ENCODE measurements at regions not wholly inside any gene's neighbourhood (a gene's known extent, or its start where the extent isn't known, plus 50 kb on each side); places are given as distances from the start of the nearest gene placed in this dataset.

DNA sequence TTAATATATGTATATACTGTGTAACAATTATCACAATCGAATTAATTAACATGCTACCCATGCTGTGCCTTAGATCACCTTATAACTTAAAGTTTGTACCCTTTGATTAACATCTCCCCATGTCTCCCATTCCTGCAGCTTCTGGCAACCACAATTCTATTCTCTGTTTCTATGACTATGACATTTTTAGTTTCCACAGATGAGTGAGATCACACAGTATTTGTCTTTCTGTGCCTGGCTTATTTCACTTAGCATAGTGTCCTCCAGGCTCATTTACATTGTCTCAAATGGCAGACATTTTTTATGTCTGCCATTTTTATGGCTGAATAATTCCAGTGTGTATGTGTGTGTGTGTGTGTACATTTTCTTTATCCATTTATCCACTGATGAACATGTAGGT, 146.1 kb upstream of the SLC28A3 start:
- no peak overlapping the region for H3K4me3 ChIP-seq (ENCODE audit: low read length)
- TF ChIP-seq, protein P1, sequence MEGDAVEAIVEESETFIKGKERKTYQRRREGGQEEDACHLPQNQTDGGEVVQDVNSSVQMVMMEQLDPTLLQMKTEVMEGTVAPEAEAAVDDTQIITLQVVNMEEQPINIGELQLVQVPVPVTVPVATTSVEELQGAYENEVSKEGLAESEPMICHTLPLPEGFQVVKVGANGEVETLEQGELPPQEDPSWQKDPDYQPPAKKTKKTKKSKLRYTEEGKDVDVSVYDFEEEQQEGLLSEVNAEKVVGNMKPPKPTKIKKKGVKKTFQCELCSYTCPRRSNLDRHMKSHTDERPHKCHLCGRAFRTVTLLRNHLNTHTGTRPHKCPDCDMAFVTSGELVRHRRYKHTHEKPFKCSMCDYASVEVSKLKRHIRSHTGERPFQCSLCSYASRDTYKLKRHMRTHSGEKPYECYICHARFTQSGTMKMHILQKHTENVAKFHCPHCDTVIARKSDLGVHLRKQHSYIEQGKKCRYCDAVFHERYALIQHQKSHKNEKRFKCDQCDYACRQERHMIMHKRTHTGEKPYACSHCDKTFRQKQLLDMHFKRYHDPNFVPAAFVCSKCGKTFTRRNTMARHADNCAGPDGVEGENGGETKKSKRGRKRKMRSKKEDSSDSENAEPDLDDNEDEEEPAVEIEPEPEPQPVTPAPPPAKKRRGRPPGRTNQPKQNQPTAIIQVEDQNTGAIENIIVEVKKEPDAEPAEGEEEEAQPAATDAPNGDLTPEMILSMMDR (conservative IDR thresholded peaks at IDR 0.05; ENCODE audit: low read length): no peak
- no peak for DNase-seq (ENCODE audit: low read depth)

DNA sequence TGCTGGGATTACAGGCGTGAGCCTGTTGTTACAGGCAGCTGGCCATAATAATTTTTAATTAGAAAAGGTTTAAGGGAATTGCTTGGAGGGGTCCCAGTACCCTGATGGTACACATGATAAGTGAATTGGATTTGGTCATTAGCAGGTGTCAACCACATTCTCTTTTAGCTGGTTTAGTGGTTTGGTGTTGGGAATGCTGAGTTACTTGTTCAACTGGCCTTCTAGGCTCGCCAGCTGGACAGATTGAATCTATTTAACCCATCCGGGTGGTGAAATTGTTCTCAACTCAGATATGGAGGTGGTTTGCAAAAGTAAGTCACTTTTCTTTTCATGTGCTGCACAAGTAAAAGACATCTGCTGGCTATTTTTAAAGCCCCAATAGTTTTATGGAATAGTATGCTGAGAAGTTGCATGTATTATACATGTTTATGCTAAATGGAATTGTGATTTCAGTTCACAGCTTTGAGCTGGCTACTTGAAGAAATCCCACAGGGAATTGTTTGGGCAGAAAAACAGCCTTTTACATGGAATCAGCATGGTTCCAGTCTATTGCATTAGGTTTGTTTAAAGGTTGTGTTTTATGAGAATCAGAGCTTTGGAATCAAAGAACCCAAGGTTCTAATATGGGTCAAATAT, 149.8 kb upstream of the SLC28A3 start:
- no peak for DNase-seq (ENCODE audit: low read depth)
- TF ChIP-seq, protein P1 (conservative IDR thresholded peaks at IDR 0.05; ENCODE audit: low read length): no peak

DNA sequence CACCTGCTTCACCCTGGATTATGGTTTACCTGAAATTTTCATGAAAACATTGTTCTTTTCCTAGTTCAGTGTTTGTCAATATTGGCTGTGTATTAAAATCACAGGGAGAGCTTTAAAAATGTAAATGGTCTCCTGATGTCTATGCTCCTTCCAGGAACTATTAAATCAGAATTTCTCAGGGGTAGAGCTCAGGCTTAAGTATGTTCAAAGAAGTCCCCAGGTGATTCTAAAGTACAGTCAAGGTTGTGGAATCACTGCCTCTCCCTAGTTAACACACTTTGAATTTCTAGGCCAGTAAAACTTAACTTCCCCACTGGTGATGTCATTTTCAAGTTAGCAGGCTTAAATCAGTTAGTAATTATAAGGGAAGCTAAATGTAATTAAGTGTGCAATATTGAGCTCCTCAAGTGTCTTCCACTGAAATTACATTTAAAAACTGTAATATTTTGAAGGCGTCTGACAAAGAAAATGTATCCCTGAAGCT, 150.3 kb upstream of the SLC28A3 start:
- H3K4me3 ChIP-seq (ENCODE audit: low read length): no peak overlapping the region
- TF ChIP-seq, protein P1 (conservative IDR thresholded peaks at IDR 0.05; ENCODE audit: low read length): no peak
- DNase-seq (ENCODE audit: low read depth): no peak

More for the DNA sequence above, 149.8 kb upstream of the SLC28A3 start:
- H3K4me3 ChIP-seq (ENCODE audit: low read length): no peak overlapping the region

DNA sequence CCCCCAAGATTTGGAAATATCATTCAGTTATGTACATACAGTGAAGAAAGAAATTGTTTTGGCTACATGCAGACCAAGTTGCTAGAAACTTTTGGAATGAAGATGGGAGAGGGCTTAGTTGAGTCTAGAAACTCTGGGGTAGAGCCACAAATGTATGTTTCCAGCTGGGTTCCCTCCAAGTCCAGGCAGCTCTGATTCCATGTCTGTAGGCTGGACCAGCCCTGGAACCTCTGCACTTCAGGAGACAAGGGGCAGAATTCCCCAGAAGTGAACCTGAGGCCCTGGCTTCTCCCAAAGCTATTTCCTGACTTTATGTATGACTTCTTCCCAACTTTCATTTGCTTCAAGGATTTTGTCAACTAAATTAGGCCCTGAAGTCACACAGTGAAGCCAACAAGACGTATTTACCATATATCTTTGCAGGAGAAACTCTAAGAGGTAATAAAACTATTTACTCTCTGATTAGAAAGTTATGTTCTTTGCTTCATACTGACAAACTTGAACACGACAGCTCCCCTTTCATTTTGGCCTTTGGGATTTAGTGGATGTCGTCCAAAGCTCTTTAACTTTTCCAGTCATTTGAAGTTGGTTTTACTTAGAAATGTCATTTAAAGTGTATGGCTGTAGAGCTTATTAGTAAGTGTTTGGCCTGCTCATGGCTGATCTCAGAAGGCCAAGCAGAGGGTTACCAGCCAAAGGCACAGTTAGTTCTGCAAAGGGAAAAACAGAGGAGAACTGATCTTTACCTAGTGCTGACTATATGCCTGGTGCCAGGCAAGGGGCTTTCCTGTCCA, 152.0 kb upstream of the SLC28A3 start:
- no peak for DNase-seq (ENCODE audit: low read depth)
- TF ChIP-seq, protein P1 (conservative IDR thresholded peaks at IDR 0.05; ENCODE audit: low read length): no peak
- H3K4me3 ChIP-seq (ENCODE audit: low read length): no peak overlapping the region

DNA sequence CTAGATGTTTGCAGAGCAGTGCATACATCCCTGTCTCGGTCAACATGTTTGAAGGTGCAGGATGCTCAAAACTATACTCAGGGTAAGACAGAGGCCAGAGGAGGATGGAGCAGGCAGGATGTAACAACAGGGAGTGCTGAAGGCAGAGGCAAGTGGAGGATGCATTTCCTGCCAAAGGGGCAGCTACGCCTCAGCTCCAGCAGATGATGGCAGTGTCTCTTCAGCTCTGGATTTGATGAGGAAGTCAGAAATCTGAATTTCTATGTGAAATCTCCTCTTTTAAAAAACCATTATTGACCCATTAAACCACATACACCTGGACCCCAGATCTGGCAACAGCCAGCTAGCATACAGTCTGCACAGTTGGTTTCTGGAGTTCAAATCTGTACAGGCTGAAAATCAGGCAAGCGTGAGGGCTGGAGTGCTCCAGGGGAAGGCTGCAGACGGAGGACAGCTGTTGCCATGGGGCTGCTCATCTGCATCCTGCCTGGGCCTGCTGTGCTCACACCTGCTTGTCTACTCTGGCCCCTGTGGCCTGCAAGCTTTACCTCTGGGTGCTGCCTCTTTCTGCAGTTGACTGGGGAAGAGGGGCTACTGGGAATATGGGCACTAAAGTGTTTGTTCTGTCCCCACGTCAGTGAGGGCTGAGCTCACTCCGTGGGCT, 152.9 kb upstream of the SLC28A3 start:
- DNase-seq (ENCODE audit: low read depth): no peak
- TF ChIP-seq, protein P1 (conservative IDR thresholded peaks at IDR 0.05; ENCODE audit: low read length): no peak
- H3K4me3 ChIP-seq (ENCODE audit: low read length): no peak overlapping the region

DNA sequence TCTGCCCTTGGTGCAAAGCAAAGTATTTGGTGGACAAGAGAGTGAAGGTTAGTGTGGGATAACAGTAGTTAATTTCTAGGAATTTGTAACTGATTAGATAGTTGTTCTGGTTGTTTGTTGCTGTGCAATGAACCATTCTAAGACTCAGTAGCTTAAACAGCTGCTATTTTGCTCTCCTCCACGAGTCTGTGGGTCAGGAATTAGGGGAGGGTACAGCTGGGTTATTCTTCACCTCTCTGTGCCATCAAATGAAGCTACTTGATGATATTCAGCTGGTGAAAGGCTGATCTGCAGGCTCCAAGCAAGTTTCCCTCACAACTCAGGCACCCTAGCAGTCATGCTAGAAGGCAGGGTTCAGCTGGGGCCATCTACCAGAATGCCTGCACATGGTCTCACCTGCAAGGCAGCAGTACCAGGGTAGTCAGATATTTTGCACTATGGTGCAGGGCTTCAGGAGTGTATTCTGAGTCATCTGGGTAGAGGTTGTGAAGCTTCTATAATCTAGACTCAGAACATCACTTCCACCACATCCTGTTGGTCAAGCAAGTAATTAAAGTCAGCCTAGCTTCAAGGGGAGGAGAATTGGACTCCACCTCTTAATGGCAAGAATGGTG, 159.5 kb upstream of the SLC28A3 start:
- no peak overlapping the region for H3K4me3 ChIP-seq (ENCODE audit: low read length)
- TF ChIP-seq, protein P1 (conservative IDR thresholded peaks at IDR 0.05; ENCODE audit: low read length): no peak
- DNase-seq (ENCODE audit: low read depth): no peak
